T-cell (primary cell): ENCODE measurements at regions not wholly inside any gene's neighbourhood (a gene's known extent, or its start where the extent isn't known, plus 50 kb on each side); places are given as distances from the start of the nearest gene placed in this dataset.
"Not testable (repeated sequence)": the region's sequence is repeated elsewhere in the genome, so short reads cannot be mapped to it uniquely, and the experiment has no call there.

Experiments
- ATAC-seq, 4 experiments: fragments of 200-7000 bp in 3 of 4; fragments of 150-1000 bp in 1 of 4; cut with Tn5 transposase; replicated peaks in 1 of 4; 1 replicate in 3 of 4; 2 replicates in 1 of 4; pipeline ENCODE4 v1.10.0; 2021; ENCODE audit warnings: moderate library complexity in 3 of 4, mild to moderate bottlenecking in 2 of 4, moderate number of reproducible peaks in 1 of 4
- CTCF ChIA-PET, 2 donors: fragments of 300-600 bp; sonication (Branson Sonifier 250); formaldehyde crosslinking; loops; one replicate each; lab custom pipeline; 2022; ENCODE audit warnings: antibody characterized with exemption in 2 of 2; lab: Charles Lee
- POLR2A ChIA-PET, 2 donors: fragments of 300-600 bp; sonication (Branson Sonifier 250); formaldehyde crosslinking; loops; one replicate each; lab custom pipeline; 2022; ENCODE audit warnings: antibody characterized with exemption in 2 of 2; lab: Charles Lee
- DNase-seq, 35 experiments: peaks; one replicate each; pipeline versions ENCODE4 v3.0.0 to v3.0.0-alpha.2; 2013 to 2023
- H3K27ac ChIP-seq: one replicate; pipeline ENCODE4 v1.5.1; 2013; ENCODE audit warnings: low read length
- H3K27me3 ChIP-seq, 2 experiments: replicated peaks in 1 of 2; 1 replicate in 1 of 2; 2 replicates in 1 of 2; pipeline versions ENCODE4 v1.6.1 to v1.7.0; 2013; ENCODE audit warnings: low read length in 1 of 2, mixed read lengths in 1 of 2; ENCODE audit not compliant: control insufficient read depth in 2 of 2, insufficient read depth in 2 of 2; ENCODE audit errors: extremely low read depth in 1 of 2
- H3K36me3 ChIP-seq, 2 donors: 1 replicate in 1 of 2; 2 replicates in 1 of 2; pipeline versions ENCODE4 v1.6.1 to v1.7.0; 2013; ENCODE audit warnings: low read length in 1 of 2; ENCODE audit not compliant: control insufficient read depth in 2 of 2, insufficient read depth in 1 of 2; ENCODE audit errors: extremely low read depth in 1 of 2
- H3K4me1 ChIP-seq, 2 experiments: 1 replicate in 1 of 2; 2 replicates in 1 of 2; pipeline versions ENCODE4 v1.6.1 to v1.7.0; 2013; ENCODE audit warnings: low read length in 2 of 2, mixed read lengths in 1 of 2; ENCODE audit not compliant: insufficient read depth in 2 of 2, control insufficient read depth in 1 of 2; ENCODE audit errors: extremely low read depth in 1 of 2
- H3K4me3 ChIP-seq, 2 donors: 1 replicate in 1 of 2; 2 replicates in 1 of 2; pipeline versions ENCODE4 v1.5.1 to v1.7.0; 2013; ENCODE audit warnings: mild to moderate bottlenecking in 2 of 2, low read length in 1 of 2, moderate library complexity in 1 of 2; ENCODE audit not compliant: control insufficient read depth in 1 of 2; ENCODE audit errors: extremely low read depth in 1 of 2
- H3K9me3 ChIP-seq: 2 replicates; pipeline ENCODE4 v1.7.0; 2013
- H3K27ac Mint-ChIP-seq, 2 donors: one replicate each; pipeline ENCODE4 v1.8.0; 2020 to 2021; ENCODE audit warnings: mild to moderate bottlenecking in 2 of 2, mixed read lengths in 2 of 2
- H3K27me3 Mint-ChIP-seq, 2 donors: one replicate each; pipeline ENCODE4 v1.8.0; 2021 to 2022; ENCODE audit warnings: mixed read lengths in 2 of 2
- H3K36me3 Mint-ChIP-seq: one replicate; pipeline ENCODE4 v1.8.0; 2021; ENCODE audit warnings: mixed read lengths
- H3K4me1 Mint-ChIP-seq, 3 donors: one replicate each; pipeline ENCODE4 v1.8.0; 2020 to 2022; ENCODE audit warnings: mixed read lengths in 3 of 3, mild to moderate bottlenecking in 1 of 3
- H3K4me3 Mint-ChIP-seq, 3 donors: one replicate each; pipeline ENCODE4 v1.8.0; 2020 to 2022; ENCODE audit warnings: mild to moderate bottlenecking in 3 of 3, mixed read lengths in 3 of 3, moderate library complexity in 3 of 3
- H3K9me3 Mint-ChIP-seq, 3 donors: one replicate each; pipeline ENCODE4 v1.8.0; 2020 to 2022; ENCODE audit warnings: mixed read lengths in 3 of 3
- WGBS: methylation state at CpG from one replicate; pipeline ENCODE4 v1.1.5; 2013; ENCODE audit warnings: missing lambda C conversion rate; ENCODE audit not compliant: insufficient coverage; 5-methylcytosine and 5-hydroxymethylcytosine counted together

- no peaks in the 10 kb centered on the region for H3K36me3 ChIP-seq
Measured at GRCh38 chr5:99763021-99763774, 772.0 kb upstream of the FAM174A start.

DNA sequence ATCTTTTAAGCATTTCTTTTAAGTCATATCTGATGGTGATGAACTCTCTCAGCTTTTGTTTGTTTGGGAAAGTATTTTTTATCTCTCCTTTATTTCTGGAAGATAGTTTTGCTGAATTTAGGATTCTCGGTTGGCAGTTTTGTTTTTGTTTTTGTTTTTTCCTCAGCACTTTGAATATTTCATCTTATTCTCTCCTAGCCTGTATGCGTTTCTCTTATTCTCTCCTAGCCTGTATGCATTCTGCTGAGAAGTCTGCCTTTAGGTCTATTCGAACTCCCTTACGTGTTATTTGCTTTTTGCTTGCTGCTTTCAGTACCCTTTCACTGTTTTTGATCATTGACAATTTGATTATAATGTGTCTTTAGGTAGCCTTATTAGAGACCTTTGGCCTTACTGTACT lies 787.8 kb upstream of the FAM174A start:
- Mint-ChIP-seq H3K4me3 (no peak overlapping the region), H3K27ac (no peak overlapping the region), H3K4me1 (no peaks in the 10 kb centered on the region), H3K27me3 (no peaks in the 10 kb centered on the region), H3K9me3 (peaks cover 7 to 10% (median 9%) of the 10 kb centered on the region in 3 donors), H3K36me3 (no peaks in the 10 kb centered on the region)
- WGBS, result 100% methylated on average over 1 of the region's 4 CpGs
- Histone ChIP-seq H3K9me3 (peaks cover 2% of the 10 kb centered on the region), H3K4me3 (no peak overlapping the region), H3K4me1 (no peaks in the 10 kb centered on the region), H3K36me3 (no peaks in the 10 kb centered on the region), H3K27ac (no peak overlapping the region), H3K27me3 (no peaks in the 10 kb centered on the region)
- ChIA-PET POLR2A (no interaction called here), CTCF (no interaction called here)
- DNase-seq (no peak), ATAC-seq (no peak)

More at GRCh38 chr5:99763021-99763774, 772.0 kb upstream of the FAM174A start:
- Mint-ChIP-seq H3K4me1 (no peaks in the 10 kb centered on the region), H3K27ac (no peak overlapping the region), H3K36me3 (no peaks in the 10 kb centered on the region), H3K9me3 (peaks cover 0 to 16% (median 5%) of the 10 kb centered on the region in 3 donors), H3K27me3 (no peaks in the 10 kb centered on the region), H3K4me3 (no peak overlapping the region)
- H3K4me3 ChIP-seq, result no peak overlapping the region
- DNase-seq (no peak), ATAC-seq (no peak)
- 74% methylated on average over 9 of the region's 11 CpGs for WGBS
- ChIA-PET CTCF (no interaction called here), POLR2A (no interaction called here)
- no peaks in the 10 kb centered on the region for H3K27me3 ChIP-seq
- peaks cover 2% of the 10 kb centered on the region for H3K9me3 ChIP-seq
- no peaks in the 10 kb centered on the region for H3K4me1 ChIP-seq
- no peak overlapping the region for H3K27ac ChIP-seq

DNA sequence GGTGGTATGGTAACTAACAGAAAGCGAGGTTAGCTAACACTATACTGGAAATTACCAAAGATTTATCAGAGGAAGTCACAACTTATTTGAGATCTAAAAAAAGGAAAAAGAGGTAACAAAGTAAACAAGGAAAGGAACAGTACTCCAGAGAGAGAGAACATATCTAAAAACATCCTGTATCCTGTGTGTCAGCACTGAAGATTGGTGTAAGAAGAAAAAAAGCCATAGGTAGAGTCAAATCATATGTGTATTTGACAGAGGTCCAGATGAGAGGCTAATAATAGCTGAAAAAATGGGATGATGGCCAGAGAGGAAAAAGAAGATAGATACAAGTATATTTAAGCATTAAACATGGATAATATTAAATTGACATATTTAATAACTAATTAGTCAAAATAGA lies 802.0 kb upstream of the FAM174A start:
- H3K27ac ChIP-seq, CTCF ChIA-PET, DNase-seq, H3K27ac Mint-ChIP-seq, H3K4me3 ChIP-seq, H3K36me3 ChIP-seq, H3K36me3 Mint-ChIP-seq, H3K4me1 ChIP-seq, H3K27me3 ChIP-seq, H3K4me3 Mint-ChIP-seq, H3K27me3 Mint-ChIP-seq, POLR2A ChIA-PET, H3K9me3 Mint-ChIP-seq, ATAC-seq, H3K4me1 Mint-ChIP-seq, H3K9me3 ChIP-seq: not testable (repeated sequence)
- no CpG with 5 or more reads among the region's 1 CpG for WGBS

- H3K4me1 ChIP-seq, H3K9me3 Mint-ChIP-seq, H3K27me3 ChIP-seq, H3K9me3 ChIP-seq, POLR2A ChIA-PET, H3K4me3 Mint-ChIP-seq, H3K4me1 Mint-ChIP-seq, ATAC-seq, H3K36me3 Mint-ChIP-seq, H3K4me3 ChIP-seq, H3K27ac ChIP-seq, DNase-seq, CTCF ChIA-PET, H3K27me3 Mint-ChIP-seq, H3K36me3 ChIP-seq, H3K27ac Mint-ChIP-seq: not testable (repeated sequence)
- WGBS, result no CpG with 5 or more reads among the region's 4 CpGs
Measured at GRCh38 chr5:99730653-99731052, 801.8 kb upstream of the CHD1 start.

DNA sequence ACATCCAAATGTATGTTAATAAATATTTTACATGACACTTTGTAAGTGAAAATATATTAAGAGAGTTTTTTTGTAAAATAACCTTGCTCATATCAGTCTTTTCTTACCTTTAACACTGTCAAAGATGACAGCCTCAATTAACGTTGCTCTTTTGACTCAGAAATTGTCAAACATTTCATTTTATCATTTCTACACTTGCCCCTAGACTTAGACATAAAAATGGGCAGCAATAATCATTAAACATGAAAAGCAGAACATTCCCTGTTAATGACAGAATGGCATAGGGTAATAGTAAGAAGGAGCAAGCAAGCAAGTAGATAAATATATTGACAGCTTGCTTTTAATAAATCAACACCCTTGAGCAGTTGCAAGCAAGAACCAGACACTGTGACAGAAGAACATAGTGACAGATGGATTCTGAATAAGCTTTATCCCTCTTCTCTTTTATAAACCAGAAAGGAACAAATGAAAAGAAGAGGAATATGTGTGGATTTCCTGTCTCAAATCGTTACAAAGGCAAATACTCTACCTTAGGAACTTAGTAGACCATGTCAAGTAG lies 796.0 kb upstream of the CHD1 start:
- no peak overlapping the region for H3K27ac Mint-ChIP-seq
- ChIA-PET CTCF (no interaction called here), POLR2A (no interaction called here)
- H3K27me3 ChIP-seq, result no peaks in the 10 kb centered on the region
- no peaks in the 10 kb centered on the region for H3K36me3 Mint-ChIP-seq
- no peaks in the 10 kb centered on the region for H3K36me3 ChIP-seq
- no peaks in the 10 kb centered on the region for H3K9me3 ChIP-seq
- H3K4me1 ChIP-seq, result no peaks in the 10 kb centered on the region
- no peaks in the 10 kb centered on the region for H3K4me1 Mint-ChIP-seq
- H3K4me3 ChIP-seq, result no peak overlapping the region
- no peak for ATAC-seq
- no CpG with 5 or more reads among the region's 2 CpGs for WGBS
- no peak overlapping the region for H3K4me3 Mint-ChIP-seq
- H3K9me3 Mint-ChIP-seq, result peaks cover 0 to 9% (median 3%) of the 10 kb centered on the region in 3 donors
- no peak for DNase-seq
- no peaks in the 10 kb centered on the region for H3K27me3 Mint-ChIP-seq
- no peak overlapping the region for H3K27ac ChIP-seq

- no peaks in the 10 kb centered on the region for H3K4me1 Mint-ChIP-seq
- no peak overlapping the region for H3K27ac Mint-ChIP-seq
- DNase-seq (no peak), ATAC-seq (no peak)
- no peaks in the 10 kb centered on the region for H3K36me3 Mint-ChIP-seq
- Histone ChIP-seq H3K27ac (no peak overlapping the region), H3K4me3 (no peak overlapping the region), H3K27me3 (no peaks in the 10 kb centered on the region), H3K36me3 (no peaks in the 10 kb centered on the region), H3K9me3 (no peaks in the 10 kb centered on the region), H3K4me1 (no peaks in the 10 kb centered on the region)
- peaks cover 0 to 9% (median 3%) of the 10 kb centered on the region in 3 donors for H3K9me3 Mint-ChIP-seq
- CTCF ChIA-PET, result no interaction called here
- no peak overlapping the region for H3K4me3 Mint-ChIP-seq
- no peaks in the 10 kb centered on the region for H3K27me3 Mint-ChIP-seq
- POLR2A ChIA-PET, result interaction anchor here in 1 of 2 donors (0.6 kb wide), 1 partner anchor 270 kb away, joined by 5 read pairs; no protein-coding TSS in a partner anchor
Measured at GRCh38 chr5:99721506-99721905, 792.7 kb upstream of the CHD1 start.
